H1 (cell line): ENCODE measurements at regions not wholly inside any gene's neighbourhood (a gene's known extent, or its start where the extent isn't known, plus 50 kb on each side); places are given as distances from the start of the nearest gene placed in this dataset.

ENCODE experiments used
- CTCF ChIA-PET: fragments of 300-600 bp; sonication (Branson Sonifier 250); formaldehyde crosslinking; loops from one replicate; lab custom pipeline; 2021; ENCODE audit not compliant: partially characterized antibody; lab: Charles Lee
- POLR2A ChIA-PET: fragments of 300-600 bp; sonication (Branson Sonifier 250); formaldehyde crosslinking; loops from one replicate; lab custom pipeline; 2021; ENCODE audit warnings: inconsistent platforms; ENCODE audit not compliant: partially characterized antibody; lab: Charles Lee
- DNase-seq, 2 experiments: peaks; one replicate each; pipeline versions ENCODE4 v3.0.0 to v3.0.0-alpha.2; 2010 to 2022; ENCODE audit warnings: low spot score in 2 of 2, low read depth in 1 of 2, mixed read lengths in 1 of 2
- FAIRE-seq: peaks from 2 replicates; lab custom pipeline; 2011; peaks lifted over from hg19 to GRCh38; lab: Jason Lieb, UNC
- H2AFZ ChIP-seq: 2 replicates; pipeline ENCODE4 v1.8.1; 2012; ENCODE audit warnings: low read length, inconsistent platforms
- H2AK5ac ChIP-seq: 2 replicates; pipeline ENCODE4 v1.6.1; 2013; ENCODE audit warnings: low read depth, low read length
- H2BK120ac ChIP-seq: replicated peaks from 2 replicates; pipeline ENCODE3; 2013; ENCODE audit warnings: low read depth, low read length, inconsistent platforms
- H2BK12ac ChIP-seq: 2 replicates; pipeline ENCODE4 v1.6.1; 2013; ENCODE audit warnings: low read depth, low read length
- H2BK15ac ChIP-seq: 2 replicates; pipeline ENCODE4 v1.6.1; 2013; ENCODE audit warnings: low read length
- H2BK20ac ChIP-seq: 2 replicates; pipeline ENCODE4 v1.6.1; 2013; ENCODE audit warnings: low read length
- H2BK5ac ChIP-seq: 2 replicates; pipeline ENCODE4 v1.6.1; 2013; ENCODE audit warnings: low read depth, low read length
- H3K14ac ChIP-seq: 2 replicates; pipeline ENCODE4 v1.6.1; 2013; ENCODE audit warnings: inconsistent platforms; ENCODE audit not compliant: insufficient read length
- H3K18ac ChIP-seq: 2 replicates; pipeline ENCODE4 v1.6.1; 2013; ENCODE audit warnings: low read length; ENCODE audit errors: extremely low read depth
- H3K23ac ChIP-seq: 2 replicates; pipeline ENCODE4 v1.6.1; 2013; ENCODE audit warnings: inconsistent platforms; ENCODE audit not compliant: insufficient read length
- H3K23me2 ChIP-seq: 2 replicates; pipeline ENCODE4 v1.6.1; 2013; ENCODE audit warnings: low read depth, low read length
- H3K27ac ChIP-seq: 2 replicates; pipeline ENCODE4 v1.6.1; 2011; ENCODE audit warnings: low read depth, low read length, inconsistent platforms
- H3K27me3 ChIP-seq, 4 experiments: replicated peaks in 1 of 4; 1 replicate in 1 of 4; 2 replicates in 3 of 4; pipeline versions ENCODE4 v1.6.1 to v1.8.1; 2011 to 2013; ENCODE audit warnings: low read length in 3 of 4, mild to moderate bottlenecking in 3 of 4, inconsistent platforms in 2 of 4, mixed read lengths in 2 of 4, moderate library complexity in 1 of 4; ENCODE audit not compliant: control insufficient read depth in 3 of 4, insufficient read depth in 3 of 4; ENCODE audit errors: extremely low read depth in 1 of 4
- H3K36me3 ChIP-seq, 4 experiments: 2 replicates each; pipeline versions ENCODE4 v1.6.1 to v1.8.1; 2011 to 2013; ENCODE audit warnings: mild to moderate bottlenecking in 4 of 4, low read length in 3 of 4, moderate library complexity in 2 of 4, control low read depth in 1 of 4, inconsistent platforms in 1 of 4; ENCODE audit not compliant: insufficient read depth in 4 of 4, control insufficient read depth in 2 of 4
- H3K4ac ChIP-seq: replicated peaks from 2 replicates; pipeline ENCODE3; 2013; ENCODE audit warnings: low read length, low read depth, mixed read lengths, inconsistent platforms; ENCODE audit not compliant: insufficient read length
- H3K4me1 ChIP-seq, 4 experiments: replicated peaks in 1 of 4; 1 replicate in 1 of 4; 2 replicates in 3 of 4; pipeline versions ENCODE4 v1.6.1 to v1.8.1; 2011 to 2013; ENCODE audit warnings: low read length in 3 of 4, inconsistent platforms in 2 of 4, mixed read lengths in 1 of 4; ENCODE audit not compliant: insufficient read depth in 4 of 4, control insufficient read depth in 3 of 4
- H3K4me2 ChIP-seq, 2 experiments: 2 replicates each; pipeline versions ENCODE4 v1.6.1 to v1.8.1; 2011 to 2013; ENCODE audit warnings: low read depth in 2 of 2, low read length in 2 of 2, control low read depth in 1 of 2, inconsistent platforms in 1 of 2, mild to moderate bottlenecking in 1 of 2; ENCODE audit not compliant: insufficient read depth in 1 of 2
- H3K4me3 ChIP-seq, 4 experiments: fragments of 200-600, 300-600 bp in 1 of 4; sonication (generic), shearing (Covaris generic), sonication (Bioruptor Twin) in 1 of 4; 2 replicates each; pipeline versions ENCODE4 v1.5.1 to v1.8.1; 2011 to 2016; ENCODE audit warnings: low read length in 4 of 4, low read depth in 3 of 4, control low read depth in 2 of 4, inconsistent platforms in 2 of 4, mild to moderate bottlenecking in 2 of 4, mixed read lengths in 1 of 4, moderate library complexity in 1 of 4; ENCODE audit not compliant: insufficient read depth in 2 of 4; ENCODE audit errors: extremely low read depth in 1 of 4
- H3K56ac ChIP-seq: replicated peaks from 2 replicates; pipeline ENCODE3; 2013; ENCODE audit warnings: low read depth, mild to moderate bottlenecking, mixed read lengths, low read length, inconsistent platforms; ENCODE audit not compliant: insufficient read length
- H3K79me1 ChIP-seq: 2 replicates; pipeline ENCODE4 v1.6.1; 2013; ENCODE audit warnings: low read depth, low read length, control low read depth
- H3K79me2 ChIP-seq, 2 experiments: 2 replicates each; pipeline versions ENCODE4 v1.6.1 to v1.8.1; 2012 to 2013; ENCODE audit warnings: low read length in 2 of 2, mild to moderate bottlenecking in 2 of 2, inconsistent platforms in 1 of 2; ENCODE audit not compliant: insufficient read depth in 2 of 2, control insufficient read depth in 1 of 2
- H3K9ac ChIP-seq, 4 experiments: replicated peaks in 1 of 4; 1 replicate in 1 of 4; 2 replicates in 3 of 4; pipeline versions ENCODE4 v1.6.1 to v1.8.1; 2011 to 2013; ENCODE audit warnings: low read depth in 3 of 4, low read length in 3 of 4, control low read depth in 2 of 4, mild to moderate bottlenecking in 2 of 4, moderate library complexity in 2 of 4, inconsistent platforms in 1 of 4; ENCODE audit errors: extremely low read depth in 1 of 4
- H3K9me3 ChIP-seq, 2 experiments: 2 replicates each; pipeline versions ENCODE4 v1.6.1 to v1.8.1; 2012 to 2013; ENCODE audit warnings: mild to moderate bottlenecking in 2 of 2, moderate library complexity in 2 of 2, control low read depth in 1 of 2, inconsistent platforms in 1 of 2, low read depth in 1 of 2, low read length in 1 of 2, mixed read lengths in 1 of 2; ENCODE audit not compliant: insufficient read depth in 2 of 2
- H4K20me1 ChIP-seq, 2 experiments: replicated peaks in 1 of 2; 2 replicates each; pipeline versions ENCODE3 to v1.8.1; 2011 to 2013; ENCODE audit warnings: inconsistent platforms in 2 of 2, low read length in 2 of 2, mild to moderate bottlenecking in 1 of 2; ENCODE audit not compliant: insufficient read depth in 2 of 2, control insufficient read depth in 1 of 2
- H4K5ac ChIP-seq: 2 replicates; pipeline ENCODE4 v1.6.1; 2013; ENCODE audit warnings: low read length, low read depth, mixed read lengths, inconsistent platforms; ENCODE audit not compliant: insufficient read length
- H4K8ac ChIP-seq: 2 replicates; pipeline ENCODE4 v1.8.0; 2013; ENCODE audit warnings: mild to moderate bottlenecking, moderate library complexity, low read length, inconsistent platforms; ENCODE audit not compliant: insufficient read depth; ENCODE audit errors: extremely low read depth
- H4K91ac ChIP-seq: replicated peaks from 2 replicates; pipeline ENCODE3; 2013; ENCODE audit warnings: low read length, mixed read lengths, inconsistent platforms; ENCODE audit not compliant: insufficient read length
- ATF3 ChIP-seq: IDR thresholded peaks from 2 replicates; pipeline ENCODE4 v1.6.1; 2011; ENCODE audit warnings: low read depth, mild to moderate bottlenecking, low read length; ENCODE audit not compliant: insufficient read depth
- CTBP2 ChIP-seq: IDR thresholded peaks from 2 replicates; pipeline ENCODE4 v1.7.0; 2011; ENCODE audit warnings: borderline replicate concordance, mild to moderate bottlenecking, moderate library complexity, mixed read lengths, low read length; ENCODE audit not compliant: insufficient read depth, insufficient read length
- RAD21 ChIP-seq, 2 experiments: IDR thresholded peaks in 1 of 2; conservative IDR thresholded peaks in 1 of 2; 2 replicates each; pipeline ENCODE4 v1.6.1; 2011; ENCODE audit warnings: low read depth in 2 of 2, low read length in 2 of 2, improper control_type of control experiment in 1 of 2, inconsistent platforms in 1 of 2, mild to moderate bottlenecking in 1 of 2, moderate library complexity in 1 of 2
- WGBS, 2 experiments: shearing (Covaris generic) in 1 of 2; methylation state at CpG; one replicate each; pipeline versions ENCODE4 v1.1.6 to v1.1.7; 2013 to 2015; ENCODE audit warnings: low lambda C conversion rate in 2 of 2, mixed read lengths in 2 of 2, inconsistent platforms in 1 of 2, low coverage in 1 of 2, missing lambda C conversion rate in 1 of 2; ENCODE audit not compliant: insufficient replicate concordance in 2 of 2, insufficient coverage in 1 of 2, insufficient read length in 1 of 2; ENCODE audit errors: extremely low coverage in 1 of 2, missing lambda C conversion rate in 1 of 2; 5-methylcytosine and 5-hydroxymethylcytosine counted together
- TF ChIP-seq, protein P1 (sequence below), 3 experiments: IDR thresholded peaks; 1 replicate in 2 of 3; 2 replicates in 1 of 3; pipeline versions ENCODE4 v1.5.1 to v1.6.1; 2011; ENCODE audit warnings: low read length in 3 of 3, mild to moderate bottlenecking in 3 of 3, inconsistent platforms in 2 of 3, low read depth in 1 of 3, moderate library complexity in 1 of 3; ENCODE audit not compliant: insufficient read depth in 1 of 3; ENCODE audit errors: control extremely low read depth in 1 of 3

GRCh38 chr3:182392182-182392937 is 400.9 kb upstream of the ATP11B start:
- H4K5ac ChIP-seq: no peak overlapping the region
- peaks cover 0 to 5% (median under 1%) of the 10 kb centered on the region in 4 experiments; a peak in 1 of 7 replicates for H3K4me1 ChIP-seq
- no peak overlapping the region for H2BK120ac ChIP-seq
- no peak overlapping the region for H4K91ac ChIP-seq
- no peak overlapping the region for H2BK15ac ChIP-seq
- no peak overlapping the region for H2BK12ac ChIP-seq
- H3K14ac ChIP-seq: no peak overlapping the region
- H3K23me2 ChIP-seq: no peaks in the 10 kb centered on the region
- no peaks in the 10 kb centered on the region for H4K20me1 ChIP-seq
- H3K36me3 ChIP-seq: no peaks in the 10 kb centered on the region
- DNase-seq: no peak
- H2BK20ac ChIP-seq: no peak overlapping the region
- peaks cover 0 to 4% of the 10 kb centered on the region in 2 experiments; a peak in 1 of 4 replicates for H3K9me3 ChIP-seq
- no peak overlapping the region; a peak in 1 of 8 replicates for H3K4me3 ChIP-seq
- peak; percentile 45 for FAIRE-seq
- H3K79me1 ChIP-seq: no peaks in the 10 kb centered on the region
- WGBS, 2 experiments: 79% methylated on average over 4 of the region's 4 CpGs; no CpG with 5 or more reads in 1 of the 2 experiments
- peaks cover 0 to 1% (median 0%) of the 10 kb centered on the region in 4 experiments; a peak in 2 of 7 replicates for H3K27me3 ChIP-seq
- no peak overlapping the region for H3K4ac ChIP-seq
- no peak overlapping the region for H3K27ac ChIP-seq
- H2AK5ac ChIP-seq: no peak overlapping the region
- no peak overlapping the region for H3K9ac ChIP-seq
- no peak overlapping the region for H3K23ac ChIP-seq
- ChIA-PET POLR2A (no interaction called here), CTCF (interaction anchor here (0.7 to 1.5 kb wide), 18 partner anchors 9 to 292 kb away, joined by 3 to 12 read pairs (median 4); no protein-coding TSS in a partner anchor)
- no peak overlapping the region for H3K4me2 ChIP-seq
- no peak overlapping the region for H2BK5ac ChIP-seq
- H2AFZ ChIP-seq: 0 out of 2 replicates have a peak overlapping the region, but pooled peaks have one; percentile 19
- H4K8ac ChIP-seq: no peak overlapping the region
- H3K79me2 ChIP-seq: no peaks in the 10 kb centered on the region
- no peak overlapping the region for H3K56ac ChIP-seq
- no peak for TF ChIP-seq CTBP2
- TF ChIP-seq ATF3: no peak
- TF ChIP-seq, protein P1, sequence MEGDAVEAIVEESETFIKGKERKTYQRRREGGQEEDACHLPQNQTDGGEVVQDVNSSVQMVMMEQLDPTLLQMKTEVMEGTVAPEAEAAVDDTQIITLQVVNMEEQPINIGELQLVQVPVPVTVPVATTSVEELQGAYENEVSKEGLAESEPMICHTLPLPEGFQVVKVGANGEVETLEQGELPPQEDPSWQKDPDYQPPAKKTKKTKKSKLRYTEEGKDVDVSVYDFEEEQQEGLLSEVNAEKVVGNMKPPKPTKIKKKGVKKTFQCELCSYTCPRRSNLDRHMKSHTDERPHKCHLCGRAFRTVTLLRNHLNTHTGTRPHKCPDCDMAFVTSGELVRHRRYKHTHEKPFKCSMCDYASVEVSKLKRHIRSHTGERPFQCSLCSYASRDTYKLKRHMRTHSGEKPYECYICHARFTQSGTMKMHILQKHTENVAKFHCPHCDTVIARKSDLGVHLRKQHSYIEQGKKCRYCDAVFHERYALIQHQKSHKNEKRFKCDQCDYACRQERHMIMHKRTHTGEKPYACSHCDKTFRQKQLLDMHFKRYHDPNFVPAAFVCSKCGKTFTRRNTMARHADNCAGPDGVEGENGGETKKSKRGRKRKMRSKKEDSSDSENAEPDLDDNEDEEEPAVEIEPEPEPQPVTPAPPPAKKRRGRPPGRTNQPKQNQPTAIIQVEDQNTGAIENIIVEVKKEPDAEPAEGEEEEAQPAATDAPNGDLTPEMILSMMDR (IDR thresholded peaks at IDR 0.05; ENCODE audit: control extremely low read depth in 1 of 3, insufficient read depth in 1 of 3, low read depth in 1 of 3, low read length in 3 of 3): peak in 2 of 3 experiments; percentile 46 to 50; a peak in 3 of 4 replicates
- TF ChIP-seq RAD21 (IDR thresholded peaks at IDR 0.05 in 1 of 2, conservative IDR thresholded peaks at IDR 0.05 in 1 of 2; ENCODE audit: low read depth in 2 of 2, low read length in 2 of 2): peak; percentile 72 to 83
- TF ChIP-seq, all 59 proteins: peak for 2
- no peak overlapping the region for H3K18ac ChIP-seq
